HL-60 (cell line): ENCODE measurements at regions not wholly inside any gene's neighbourhood (a gene's known extent, or its start where the extent isn't known, plus 50 kb on each side); places are given as distances from the start of the nearest gene placed in this dataset.

ENCODE experiments used
- CTCF ChIP-seq: IDR thresholded peaks from one replicate; pipeline ENCODE4 v1.5.1; 2011; ENCODE audit warnings: low read length, control low read depth, inconsistent platforms; ENCODE audit not compliant: insufficient read depth
- POLR2AphosphoS5 ChIP-seq: IDR thresholded peaks from 2 replicates; pipeline ENCODE4 v1.6.1; 2012; ENCODE audit warnings: low read depth
- REST ChIP-seq: IDR thresholded peaks from 2 replicates; pipeline ENCODE4 v1.6.1; 2012; ENCODE audit warnings: low read depth; ENCODE audit not compliant: insufficient replicate concordance

DNA sequence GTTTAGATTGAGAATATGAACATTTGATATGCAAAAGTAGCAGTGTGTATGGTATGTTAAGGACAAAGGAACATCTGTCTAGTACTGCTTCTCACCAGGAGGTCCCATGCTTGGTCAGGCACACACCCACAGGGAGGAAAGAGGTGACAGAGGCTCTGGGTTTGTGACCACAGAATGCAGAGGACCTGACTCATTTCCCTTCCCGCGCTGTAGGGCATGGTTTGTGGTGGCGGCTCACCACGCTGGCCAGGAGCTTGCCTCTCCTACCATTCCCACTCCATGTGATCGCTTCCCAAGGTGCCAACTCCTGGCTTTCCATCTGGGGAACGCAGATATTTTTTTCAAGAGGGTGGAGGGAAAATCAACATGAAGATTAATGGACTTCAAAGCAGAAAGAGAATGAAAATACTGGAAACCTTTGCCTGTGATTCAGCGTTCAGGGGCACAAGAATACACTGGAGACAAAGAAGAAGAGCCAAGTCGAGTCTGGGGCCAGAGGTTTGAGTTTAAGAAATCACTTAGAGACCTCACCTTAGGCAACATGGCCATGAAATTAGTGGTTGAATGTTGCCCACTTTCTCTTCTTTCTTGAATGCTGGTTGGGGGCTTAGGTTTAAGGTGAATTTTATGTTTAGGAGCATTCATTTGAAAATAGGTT is 477.8 kb downstream of the CCDC171 start:
- TF ChIP-seq CTCF, result no peak
- no peak for TF ChIP-seq POLR2AphosphoS5
- TF ChIP-seq REST, result no peak
